SK-N-SH (cell line): ENCODE measurements at regions not wholly inside any gene's neighbourhood (a gene's known extent, or its start where the extent isn't known, plus 50 kb on each side); places are given as distances from the start of the nearest gene placed in this dataset.

Experiments used
- CTCF ChIA-PET: fragments of 300-600, 350-600 bp; formaldehyde crosslinking; extraction: SDS; loops from one replicate; lab custom pipeline; 2021; lab: Yijun Ruan, JAX
- POLR2A ChIA-PET: fragments of 350-600 bp; sonication (Branson Sonifier 250); formaldehyde crosslinking; extraction: SDS; loops from one replicate; lab custom pipeline; 2020; ENCODE audit warnings: antibody characterized with exemption, inconsistent platforms; lab: Yijun Ruan, JAX
- DNase-seq: peaks from one replicate; pipeline ENCODE4 v3.0.0; 2012
- H2AFZ ChIP-seq: fragments of 200-600 bp; sonication (generic); 2 replicates; pipeline ENCODE4 v1.8.1; 2016; ENCODE audit warnings: antibody characterized with exemption, mild to moderate bottlenecking, low read depth
- H3F3A ChIP-seq: fragments of 200-600 bp; sonication (generic); replicated peaks from 2 replicates; pipeline ENCODE3; 2016; ENCODE audit warnings: antibody characterized with exemption, mild to moderate bottlenecking; ENCODE audit not compliant: insufficient read depth
- H3K27ac ChIP-seq, 2 experiments: fragments of 200-500 bp in 1 of 2; fragments of 200-600 bp in 1 of 2; sonication (Bioruptor generic) in 1 of 2; sonication (generic), shearing (Covaris generic) in 1 of 2; 2 replicates each; pipeline versions ENCODE4 v1.5.1 to v1.6.1; 2014 to 2016; ENCODE audit warnings: low read depth in 2 of 2, inconsistent platforms in 1 of 2, low read length in 1 of 2, mild to moderate bottlenecking in 1 of 2, mixed read lengths in 1 of 2
- H3K27me3 ChIP-seq: fragments of 200-600 bp; sonication (generic), shearing (Covaris generic); 2 replicates; pipeline ENCODE4 v1.6.1; 2016; ENCODE audit warnings: mixed run types; ENCODE audit not compliant: insufficient read depth
- H3K36me3 ChIP-seq, 2 experiments: fragments of 200-500 bp in 1 of 2; fragments of 200-600 bp in 1 of 2; sonication (Bioruptor generic) in 1 of 2; sonication (generic) in 1 of 2; replicated peaks in 1 of 2; 2 replicates each; pipeline versions ENCODE3 to v1.5.1; 2014 to 2016; ENCODE audit warnings: low read length in 1 of 2, mild to moderate bottlenecking in 1 of 2; ENCODE audit not compliant: insufficient read depth in 2 of 2, control insufficient read depth in 1 of 2
- H3K4me1 ChIP-seq, 2 experiments: fragments of 200-500 bp in 1 of 2; fragments of 200-600 bp in 1 of 2; sonication (Bioruptor generic) in 1 of 2; sonication (generic), shearing (Covaris generic) in 1 of 2; 2 replicates each; pipeline versions ENCODE4 v1.5.1 to v1.6.1; 2014 to 2016; ENCODE audit warnings: low read depth in 1 of 2, low read length in 1 of 2, mixed run types in 1 of 2; ENCODE audit not compliant: insufficient read depth in 2 of 2, control insufficient read depth in 1 of 2
- H3K4me2 ChIP-seq: fragments of 200-600 bp; sonication (generic), shearing (Covaris generic); 2 replicates; pipeline ENCODE4 v1.6.1; 2017; ENCODE audit warnings: mixed run types
- H3K4me3 ChIP-seq, 2 experiments: fragments of 200-500 bp in 1 of 2; fragments of 200-600 bp in 1 of 2; sonication (Bioruptor generic) in 1 of 2; sonication (generic), shearing (Covaris generic) in 1 of 2; 2 replicates each; pipeline versions ENCODE4 v1.5.1 to v1.8.1; 2014 to 2016; ENCODE audit warnings: low read depth in 2 of 2, inconsistent platforms in 1 of 2, low read length in 1 of 2, mild to moderate bottlenecking in 1 of 2, mixed read lengths in 1 of 2, moderate library complexity in 1 of 2
- H3K79me2 ChIP-seq: fragments of 200-600 bp; sonication (generic); 2 replicates; pipeline ENCODE4 v1.8.1; 2017; ENCODE audit warnings: mild to moderate bottlenecking; ENCODE audit not compliant: insufficient read depth
- H3K9ac ChIP-seq: fragments of 200-600 bp; sonication (generic); 2 replicates; pipeline ENCODE4 v1.6.1; 2017; ENCODE audit warnings: mixed run types
- H3K9me2 ChIP-seq: fragments of 200-600 bp; sonication (generic); 2 replicates; pipeline ENCODE4 v1.6.1; 2017; ENCODE audit warnings: mixed run types
- H3K9me3 ChIP-seq: fragments of 200-600 bp; sonication (generic); 2 replicates; pipeline ENCODE4 v1.6.1; 2017; ENCODE audit warnings: mixed run types, mild to moderate bottlenecking, moderate library complexity
- H4K20me1 ChIP-seq: fragments of 200-600 bp; sonication (generic); 2 replicates; pipeline ENCODE4 v1.6.1; 2017; ENCODE audit warnings: mild to moderate bottlenecking, mixed run types; ENCODE audit not compliant: insufficient read depth
- EP300 ChIP-seq, 2 experiments: IDR thresholded peaks; 2 replicates each; pipeline versions ENCODE4 v1.4.0 to v1.6.1; 2012; ENCODE audit warnings: borderline replicate concordance in 1 of 2, low read depth in 1 of 2, low read length in 1 of 2
- EZH2phosphoT487 ChIP-seq: fragments of 200-600 bp; sonication (generic); IDR thresholded peaks from 2 replicates; pipeline ENCODE4 v1.6.1; 2017; ENCODE audit warnings: low read depth, mixed run types, mild to moderate bottlenecking, antibody characterized with exemption, moderate library complexity, borderline replicate concordance
- FOSL2 ChIP-seq: IDR thresholded peaks from 2 replicates; pipeline ENCODE4 v1.4.0; 2012; ENCODE audit warnings: low read depth, mild to moderate bottlenecking, moderate library complexity, borderline replicate concordance
- FOXJ3 ChIP-seq: sonication (generic); formaldehyde crosslinking; IDR thresholded peaks from 2 replicates; pipeline ENCODE4 v1.5.1; 2020; ENCODE audit warnings: mild to moderate bottlenecking, missing genetic modification reagents
- FOXM1 ChIP-seq: IDR thresholded peaks from 2 replicates; pipeline ENCODE4 v1.4.0; 2012; ENCODE audit warnings: low read depth, mild to moderate bottlenecking
- GATA2 ChIP-seq: sonication (generic); formaldehyde crosslinking; IDR thresholded peaks from 2 replicates; pipeline ENCODE4 v1.5.0; 2020; ENCODE audit warnings: mild to moderate bottlenecking, missing genetic modification reagents
- IRF3 ChIP-seq: fragments of 150-350 bp; IDR thresholded peaks from 2 replicates; pipeline ENCODE4 v1.6.1; 2016; ENCODE audit warnings: mild to moderate bottlenecking, low read depth, low read length
- JUND ChIP-seq: IDR thresholded peaks from 2 replicates; pipeline ENCODE4 v1.4.0; 2012
- MEF2A ChIP-seq: IDR thresholded peaks from 2 replicates; pipeline ENCODE4 v1.4.0; 2012; ENCODE audit warnings: low read depth, borderline replicate concordance
- NFIC ChIP-seq: IDR thresholded peaks from 2 replicates; pipeline ENCODE4 v1.4.0; 2012; ENCODE audit warnings: borderline replicate concordance
- NRF1 ChIP-seq: IDR thresholded peaks from 2 replicates; pipeline ENCODE4 v1.6.1; 2012; ENCODE audit warnings: low read depth, mild to moderate bottlenecking, low read length
- REST ChIP-seq: IDR thresholded peaks from 2 replicates; pipeline ENCODE4 v1.6.1; 2012; ENCODE audit warnings: mild to moderate bottlenecking, low read depth, low read length, moderate library complexity
- RFX5 ChIP-seq: IDR thresholded peaks from 2 replicates; pipeline ENCODE4 v1.6.1; 2012; ENCODE audit warnings: mild to moderate bottlenecking, improper control_type of control experiment, low read length
- TAF1 ChIP-seq: IDR thresholded peaks from 2 replicates; pipeline ENCODE4 v1.6.1; 2012; ENCODE audit warnings: low read depth, mild to moderate bottlenecking, low read length, moderate library complexity, borderline replicate concordance
- TCF12 ChIP-seq: IDR thresholded peaks from 2 replicates; pipeline ENCODE4 v1.4.0; 2012
- YY1 ChIP-seq: IDR thresholded peaks from 2 replicates; pipeline ENCODE4 v1.4.0; 2012; ENCODE audit warnings: low read depth, mild to moderate bottlenecking
- ZBTB33 ChIP-seq: IDR thresholded peaks from 2 replicates; pipeline ENCODE4 v1.4.0; 2012; ENCODE audit warnings: low read depth, borderline replicate concordance
- WGBS: methylation state at CpG from one replicate; pipeline ENCODE4 v1.1.6; 2017; ENCODE audit warnings: low lambda C conversion rate; 5-methylcytosine and 5-hydroxymethylcytosine counted together
- TF ChIP-seq, protein P1 (sequence below): fragments of 150-350 bp; IDR thresholded peaks from 2 replicates; pipeline ENCODE4 v1.6.1; 2017; ENCODE audit warnings: antibody characterized with exemption, low read length, low read depth, borderline replicate concordance
- TF ChIP-seq, protein P2 (sequence below): IDR thresholded peaks from 2 replicates; pipeline ENCODE4; 2012
- TF ChIP-seq, protein P3 (sequence below): IDR thresholded peaks from 2 replicates; pipeline ENCODE4 v1.4.0; 2012; ENCODE audit warnings: low read depth

DNA sequence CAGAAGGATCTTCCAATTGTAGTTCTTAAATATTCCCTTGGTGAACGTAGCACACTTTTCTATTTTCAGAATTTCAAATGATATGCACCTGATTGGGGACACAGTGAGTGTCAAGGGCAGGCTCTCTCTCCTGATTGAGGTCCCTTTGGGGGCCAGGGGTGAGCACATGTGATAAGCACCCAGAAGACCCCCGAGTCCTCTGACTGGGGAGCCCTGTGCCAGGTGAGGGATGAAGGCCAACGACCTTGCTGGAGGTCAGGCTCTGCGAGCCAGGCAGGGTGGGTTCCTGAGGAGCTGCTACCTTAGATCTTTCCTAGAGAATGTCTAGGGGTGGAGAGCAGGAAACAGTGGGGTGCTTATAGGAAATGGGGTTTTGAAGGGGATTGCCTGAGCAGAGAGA lies 1253.9 kb downstream of the BRD1 start:
- DNase-seq: no peak
- CTCF ChIA-PET: no interaction called here
- WGBS: 24% methylated on average over 4 of the region's 4 CpGs

More for the DNA sequence above, 1253.9 kb downstream of the BRD1 start:
- Histone ChIP-seq H3F3A (no peaks in the 10 kb centered on the region), H3K4me3 (no peak overlapping the region), H3K79me2 (no peaks in the 10 kb centered on the region), H3K4me1 (peaks cover 0 to 2% of the 10 kb centered on the region in 2 experiments; a peak in 1 of 4 replicates), H4K20me1 (no peaks in the 10 kb centered on the region), H3K9me2 (no peaks in the 10 kb centered on the region), H3K27me3 (peaks cover 6% of the 10 kb centered on the region; the same call in 1 of the 2 replicates), H3K4me2 (no peak overlapping the region), H2AFZ (no peak overlapping the region), H3K27ac (no peak overlapping the region), H3K36me3 (no peaks in the 10 kb centered on the region), H3K9me3 (no peaks in the 10 kb centered on the region), H3K9ac (no peak overlapping the region)
- no peak for TF ChIP-seq FOXM1
- TF ChIP-seq TCF12: no peak
- TF ChIP-seq GATA2 (CRISPR knock-in tag): no peak
- no peak for TF ChIP-seq EP300 (IDR thresholded peaks at IDR 0.05; ENCODE audit: borderline replicate concordance in 1 of 2, low read depth in 1 of 2, low read length in 1 of 2)
- no peak for TF ChIP-seq NFIC
- TF ChIP-seq RFX5: no peak
- no peak for TF ChIP-seq FOXJ3 (CRISPR knock-in tag)
- no peak for TF ChIP-seq YY1
- TF ChIP-seq TAF1: no peak
- no peak for TF ChIP-seq ZBTB33
- no peak for TF ChIP-seq IRF3
- TF ChIP-seq NRF1: no peak
- no peak for TF ChIP-seq EZH2phosphoT487
- TF ChIP-seq, protein P1, sequence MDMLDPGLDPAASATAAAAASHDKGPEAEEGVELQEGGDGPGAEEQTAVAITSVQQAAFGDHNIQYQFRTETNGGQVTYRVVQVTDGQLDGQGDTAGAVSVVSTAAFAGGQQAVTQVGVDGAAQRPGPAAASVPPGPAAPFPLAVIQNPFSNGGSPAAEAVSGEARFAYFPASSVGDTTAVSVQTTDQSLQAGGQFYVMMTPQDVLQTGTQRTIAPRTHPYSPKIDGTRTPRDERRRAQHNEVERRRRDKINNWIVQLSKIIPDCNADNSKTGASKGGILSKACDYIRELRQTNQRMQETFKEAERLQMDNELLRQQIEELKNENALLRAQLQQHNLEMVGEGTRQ: no peak
- TF ChIP-seq, protein P2, sequence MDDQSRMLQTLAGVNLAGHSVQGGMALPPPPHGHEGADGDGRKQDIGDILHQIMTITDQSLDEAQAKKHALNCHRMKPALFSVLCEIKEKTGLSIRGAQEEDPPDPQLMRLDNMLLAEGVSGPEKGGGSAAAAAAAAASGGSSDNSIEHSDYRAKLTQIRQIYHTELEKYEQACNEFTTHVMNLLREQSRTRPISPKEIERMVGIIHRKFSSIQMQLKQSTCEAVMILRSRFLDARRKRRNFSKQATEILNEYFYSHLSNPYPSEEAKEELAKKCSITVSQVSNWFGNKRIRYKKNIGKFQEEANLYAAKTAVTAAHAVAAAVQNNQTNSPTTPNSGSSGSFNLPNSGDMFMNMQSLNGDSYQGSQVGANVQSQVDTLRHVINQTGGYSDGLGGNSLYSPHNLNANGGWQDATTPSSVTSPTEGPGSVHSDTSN: no peak
- TF ChIP-seq, protein P3, sequence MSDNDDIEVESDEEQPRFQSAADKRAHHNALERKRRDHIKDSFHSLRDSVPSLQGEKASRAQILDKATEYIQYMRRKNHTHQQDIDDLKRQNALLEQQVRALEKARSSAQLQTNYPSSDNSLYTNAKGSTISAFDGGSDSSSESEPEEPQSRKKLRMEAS: no peak
- TF ChIP-seq MEF2A: no peak
- TF ChIP-seq REST: no peak
- TF ChIP-seq FOSL2: no peak
- no peak for TF ChIP-seq JUND
- POLR2A ChIA-PET: no interaction called here
